GM04503 (cell line): ENCODE measurements at regions not wholly inside any gene's neighbourhood (a gene's known extent, or its start where the extent isn't known, plus 50 kb on each side); places are given as distances from the start of the nearest gene placed in this dataset.

Experiments used
- DNase-seq: peaks from one replicate; pipeline ENCODE4 v3.0.0-alpha.2; 2012; ENCODE audit warnings: low read depth

DNA sequence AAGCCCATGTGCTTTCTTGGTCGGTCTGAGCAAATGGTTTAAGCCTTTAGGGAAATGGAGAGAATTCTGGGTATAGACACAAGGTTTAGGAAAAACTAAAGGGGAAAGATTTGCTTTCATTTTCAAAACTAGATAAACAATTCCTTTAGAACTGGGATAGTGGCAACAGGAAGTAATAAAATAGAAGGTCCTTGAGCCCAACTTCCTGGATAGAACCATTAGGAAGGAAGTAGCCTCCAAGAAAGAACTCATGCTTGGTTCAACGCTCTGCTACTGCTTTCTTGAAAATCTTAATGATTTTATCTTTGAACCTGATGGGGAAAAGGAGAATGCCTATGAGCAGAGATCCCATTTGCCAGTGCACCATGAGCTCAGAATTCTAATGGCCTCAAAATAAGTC, 147.0 kb upstream of the THRB start:
- no peak for DNase-seq

DNA sequence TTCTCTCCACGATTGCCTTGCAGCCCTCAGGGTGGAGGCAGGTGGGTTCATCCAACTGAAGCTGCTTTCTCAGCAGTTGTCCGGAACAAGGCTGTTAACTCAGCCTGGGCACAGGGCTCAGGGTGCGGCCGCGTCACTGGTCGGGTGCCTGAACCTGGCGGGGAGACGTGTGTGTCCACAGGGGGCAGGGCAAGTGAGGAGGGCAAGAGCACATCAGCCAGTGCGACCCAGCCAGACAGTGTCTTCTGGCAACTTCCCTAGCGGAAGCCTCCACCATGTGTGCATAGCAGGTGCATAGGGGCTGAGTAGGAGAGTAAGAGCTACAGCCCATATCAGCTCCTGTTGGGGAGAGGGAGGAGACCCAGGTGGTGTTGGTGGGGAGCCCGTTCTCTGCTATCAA, 150.4 kb upstream of the THRB start:
- no peak for DNase-seq

DNA sequence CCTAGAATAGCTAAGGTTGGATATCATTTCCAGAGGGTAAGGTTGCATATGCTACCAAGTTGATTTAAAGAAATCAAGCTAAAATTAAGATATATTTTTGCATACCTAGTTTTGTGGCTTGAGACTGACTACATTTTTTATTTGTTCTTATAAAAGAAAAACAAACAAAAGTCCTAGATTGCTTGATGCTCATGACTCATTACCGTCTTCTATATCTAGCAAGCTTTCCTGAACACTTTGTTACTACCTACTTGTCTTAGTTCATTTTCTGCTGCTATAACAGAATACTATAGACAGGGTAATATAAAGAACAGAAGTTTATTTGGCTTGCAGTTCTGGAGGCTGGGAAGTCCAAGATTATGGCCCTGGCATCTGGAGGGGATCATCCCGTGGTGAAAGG, 152.1 kb upstream of the THRB start:
- no peak for DNase-seq

DNA sequence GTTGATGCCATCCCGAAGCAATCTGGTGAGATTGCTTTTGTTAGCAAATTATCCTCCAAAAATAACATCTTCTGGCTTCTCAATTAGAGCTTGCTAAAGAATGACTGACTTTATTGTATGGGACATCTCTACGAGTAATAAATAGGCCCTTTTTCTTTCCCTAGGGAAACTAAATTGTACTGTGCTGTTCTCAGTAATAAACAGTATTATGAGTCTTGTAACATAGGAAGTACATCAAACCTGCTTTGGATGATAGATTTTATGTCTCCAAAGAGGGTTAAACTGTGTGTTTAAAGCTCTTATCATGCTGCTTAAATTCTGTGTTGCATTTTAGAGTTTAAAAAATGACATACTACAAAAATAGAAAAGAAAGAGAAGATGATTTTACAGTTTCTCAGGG, 153.4 kb upstream of the THRB start:
- DNase-seq, result no peak

DNA sequence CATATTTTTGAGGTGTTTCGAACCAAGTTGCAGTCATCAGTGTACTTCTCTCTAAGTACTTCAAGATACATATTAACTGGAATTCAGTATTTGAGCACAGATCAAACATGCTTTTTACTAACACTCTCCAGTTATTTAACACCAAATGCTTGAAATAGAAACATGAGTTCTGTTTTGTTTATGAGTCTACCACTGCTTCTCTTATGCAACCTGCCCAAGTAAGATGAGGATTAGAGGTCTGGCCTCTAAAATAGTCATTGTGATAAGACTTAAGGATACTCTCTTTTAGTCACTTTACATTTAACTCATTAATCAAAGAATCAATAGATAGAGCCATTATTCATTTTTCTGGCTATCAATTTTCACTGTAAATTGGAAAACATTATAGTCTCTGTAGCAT, 156.2 kb upstream of the THRB start:
- no peak for DNase-seq

DNA sequence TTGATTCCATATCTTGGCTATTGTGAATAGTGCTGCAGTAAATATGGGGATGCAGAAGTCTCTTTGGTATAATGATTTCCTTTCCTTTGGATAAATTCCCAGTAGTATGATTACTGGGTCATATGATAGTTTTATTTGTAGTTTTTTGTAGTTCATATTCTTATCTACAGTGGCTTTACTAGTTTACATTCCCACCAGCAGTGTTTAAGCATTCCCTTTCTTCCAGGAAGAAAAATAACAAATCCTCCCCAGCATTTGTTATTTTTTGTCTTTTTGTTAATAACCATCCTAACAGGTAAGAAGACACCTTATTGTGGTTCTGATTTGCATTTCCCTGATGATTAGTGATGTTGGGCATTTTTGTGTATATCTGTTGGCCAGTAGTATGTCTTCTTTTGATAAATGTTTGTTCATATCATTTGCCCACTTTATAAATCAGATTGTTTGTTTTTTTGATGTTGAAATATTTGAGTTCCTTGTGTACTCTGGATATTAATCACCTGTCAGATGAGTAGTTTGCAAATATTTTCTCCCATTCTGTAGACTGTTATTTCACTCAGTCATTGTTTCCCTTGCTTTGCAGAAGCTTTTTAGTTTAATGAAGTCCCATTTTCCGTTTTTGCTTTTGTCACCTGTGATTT, 163.3 kb upstream of the THRB start:
- no peak for DNase-seq

DNA sequence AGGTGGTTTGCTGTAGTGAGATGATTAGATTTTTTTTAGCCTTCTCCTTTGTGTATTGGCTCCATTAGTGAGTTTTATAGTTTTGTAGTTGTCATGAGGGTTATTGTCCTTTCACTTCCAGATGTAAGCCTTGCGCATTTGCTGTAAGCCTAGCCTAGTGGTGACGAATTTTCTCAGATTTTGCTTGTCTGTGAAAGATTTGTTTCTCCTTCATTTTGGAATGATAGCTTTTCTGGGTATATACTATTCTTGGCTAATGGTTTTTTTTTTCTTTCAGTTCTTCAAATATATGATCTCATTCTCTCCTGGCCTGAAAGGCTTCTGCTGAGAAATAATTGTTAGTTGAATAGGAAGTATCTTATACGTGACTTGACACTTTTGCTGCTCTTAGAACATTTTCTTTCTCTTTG, 166.5 kb upstream of the THRB start:
- DNase-seq, result no peak

DNA sequence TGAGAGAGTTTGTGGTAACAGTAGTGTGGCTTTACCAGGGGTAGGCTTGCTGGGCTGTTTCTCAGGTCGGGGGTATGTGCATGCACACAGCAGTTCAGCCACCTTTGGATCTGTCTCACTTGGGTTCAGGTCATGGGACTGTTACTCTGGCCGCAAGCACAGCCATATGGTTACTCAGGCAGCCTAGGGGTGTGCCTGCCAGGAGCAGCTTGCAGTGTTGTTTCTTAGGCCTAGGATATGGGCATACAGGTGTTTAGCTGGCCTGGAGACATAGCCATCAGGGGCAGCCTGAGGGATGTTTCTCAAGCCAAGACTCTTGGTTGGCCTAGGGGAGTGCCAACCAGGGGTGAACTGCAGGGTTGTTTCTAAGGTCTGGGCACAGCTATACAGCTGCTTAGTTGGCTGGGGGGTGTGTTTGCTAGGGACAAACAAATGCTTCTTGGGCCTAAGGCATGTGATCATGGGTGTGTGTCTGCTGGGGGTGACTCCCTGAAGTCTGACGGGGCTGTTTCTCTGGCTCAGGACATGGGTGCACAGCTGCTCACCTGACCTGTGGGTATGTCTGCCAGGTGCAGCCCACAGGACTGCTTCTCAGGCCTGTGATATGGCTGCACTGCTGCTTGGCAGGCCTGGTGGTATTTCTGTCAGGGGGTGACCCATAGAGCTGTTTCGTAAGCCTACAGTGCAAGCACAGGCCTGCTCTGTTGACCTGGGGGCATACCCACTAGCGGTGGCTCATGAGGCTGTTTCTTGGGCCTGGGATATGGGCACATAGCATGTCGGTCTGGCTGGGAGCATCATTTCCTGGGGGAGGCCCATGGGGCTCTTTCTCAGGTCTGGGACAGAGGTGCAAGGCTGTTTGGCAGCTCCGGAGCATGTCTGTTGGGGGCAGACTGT, 168.0 kb upstream of the THRB start:
- DNase-seq, result no peak

DNA sequence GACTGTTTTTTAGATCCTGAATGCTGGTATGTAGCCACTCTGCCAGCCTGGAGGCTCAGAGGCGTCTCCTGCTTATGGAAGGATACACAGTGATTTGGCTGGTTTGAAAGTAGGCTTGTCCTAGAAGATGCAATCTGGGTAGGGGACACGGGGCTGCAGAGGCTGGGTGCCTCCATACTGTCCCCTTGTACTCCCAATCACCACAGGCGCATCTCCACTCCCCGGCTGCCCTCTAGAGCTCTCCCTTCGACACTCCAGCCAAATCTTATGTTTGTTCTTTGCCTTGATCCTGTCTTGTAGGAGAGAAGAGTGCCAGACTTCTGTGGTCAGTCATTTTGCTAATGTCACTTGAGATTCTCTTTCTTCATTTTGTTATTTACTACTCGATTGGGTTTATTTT, 168.8 kb upstream of the THRB start:
- no peak for DNase-seq

DNA sequence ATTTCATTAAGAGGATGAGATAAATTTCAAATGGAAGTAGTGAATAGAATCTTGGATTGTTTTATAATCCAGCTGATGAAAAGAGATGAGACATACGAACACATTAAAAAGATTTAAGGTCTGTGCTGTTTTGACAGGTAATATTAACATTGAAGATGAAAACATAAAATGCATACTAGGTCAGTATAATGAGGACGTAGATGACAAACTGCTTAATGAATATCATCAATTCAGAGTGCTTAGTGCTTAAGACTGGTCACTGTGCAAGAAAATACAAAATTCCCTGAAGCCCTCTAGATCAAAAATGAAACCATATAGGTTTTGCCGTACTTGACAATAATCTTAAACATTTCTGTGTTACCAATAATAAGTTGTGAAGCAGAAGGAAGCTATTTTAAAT, 173.4 kb upstream of the THRB start:
- DNase-seq, result no peak

DNA sequence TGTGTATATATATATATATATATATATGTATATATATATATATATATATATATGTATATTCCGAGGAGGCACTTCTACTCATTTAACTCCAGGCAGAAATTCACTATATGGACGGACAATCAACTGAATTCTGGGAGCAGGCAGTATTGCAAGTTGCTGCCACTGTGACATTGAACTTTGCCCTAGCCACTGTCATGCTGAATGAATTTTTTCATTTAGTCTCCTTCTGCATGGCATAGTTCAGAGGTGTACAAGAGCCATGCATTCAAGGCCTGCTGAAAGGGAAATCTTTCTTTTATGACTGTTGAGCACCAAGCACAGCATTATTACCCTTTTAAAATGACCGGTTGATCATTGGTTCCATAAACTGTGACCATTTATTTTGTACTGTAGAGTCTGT, 176.2 kb upstream of the THRB start:
- DNase-seq, result no peak

DNA sequence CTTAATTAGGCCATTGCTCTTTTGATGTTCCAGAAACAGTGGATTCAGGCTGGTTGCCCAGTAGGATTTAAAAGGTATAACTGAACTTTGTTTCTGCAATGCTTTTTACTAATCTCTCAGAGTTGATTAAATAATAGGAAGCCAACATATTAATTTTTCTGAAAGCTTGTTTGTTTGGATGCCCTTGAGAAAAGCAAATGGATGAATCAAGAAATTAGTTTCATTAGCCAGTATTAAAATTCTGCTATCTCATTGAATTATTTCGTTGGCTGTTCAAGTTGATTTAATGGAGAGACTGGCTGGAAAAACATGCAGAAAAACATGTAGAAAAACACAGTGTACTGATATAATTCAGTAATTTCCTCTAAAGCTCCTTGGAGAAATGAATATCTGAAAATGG, 178.9 kb upstream of the THRB start:
- no peak for DNase-seq

DNA sequence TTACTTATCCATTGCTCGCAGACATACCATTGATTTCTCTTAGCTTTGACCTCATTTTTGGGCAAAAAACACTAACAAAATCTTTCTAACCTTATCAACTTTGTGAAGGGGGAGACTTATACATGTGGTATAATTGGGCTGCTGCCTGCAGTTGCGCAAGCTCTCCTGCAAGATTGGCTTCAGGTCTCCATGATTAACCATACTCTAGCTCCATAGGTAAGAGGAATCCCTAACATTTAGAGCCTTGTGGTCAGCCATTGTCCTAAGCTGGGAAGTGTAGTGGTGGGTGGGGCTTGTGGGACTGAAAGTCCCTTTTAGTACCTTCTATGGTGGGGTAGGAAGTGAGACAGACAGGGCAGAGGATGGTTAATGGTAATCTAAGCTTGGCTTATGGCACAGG, 179.6 kb upstream of the THRB start:
- DNase-seq, result no peak

DNA sequence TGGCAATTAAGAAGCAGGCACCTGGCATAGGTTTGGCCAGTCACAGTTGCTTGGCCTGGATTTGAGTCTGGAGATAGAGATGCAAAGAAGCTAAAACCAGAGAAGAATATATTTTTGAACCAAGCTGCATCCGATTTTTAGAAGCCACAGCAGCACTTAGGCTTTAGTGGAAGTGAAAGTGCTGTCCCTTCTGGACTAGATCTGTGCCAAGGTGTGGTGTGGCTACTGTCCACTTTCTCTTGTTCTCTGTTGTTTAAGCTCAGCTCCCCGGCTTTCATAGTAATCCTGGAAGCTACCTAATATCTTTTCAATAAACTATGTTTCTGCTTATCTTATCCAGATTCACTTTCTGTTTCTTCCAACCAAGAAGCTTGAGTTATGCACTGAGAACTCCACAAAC, 183.4 kb upstream of the THRB start:
- DNase-seq, result no peak

DNA sequence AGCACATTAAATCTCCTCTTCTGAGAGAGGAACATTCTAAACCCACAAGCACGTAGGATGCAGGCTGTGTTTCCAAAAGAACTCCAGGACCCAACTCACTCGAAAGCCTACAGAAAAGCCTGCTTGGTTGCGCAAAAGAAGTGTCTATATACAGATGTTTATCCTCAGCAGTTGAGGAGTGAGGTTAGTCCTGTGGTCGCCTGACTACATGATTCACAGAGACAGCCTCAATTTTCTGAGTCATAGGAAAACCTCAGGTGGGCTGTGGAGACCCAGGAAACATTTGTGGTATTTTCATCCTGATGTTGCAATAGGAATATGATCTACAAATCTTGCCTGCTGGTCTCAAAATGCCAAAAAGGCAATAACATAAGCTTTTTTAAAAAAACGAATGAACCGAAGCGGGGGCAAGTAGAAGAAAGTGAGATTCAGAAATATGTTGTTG, 183.8 kb upstream of the THRB start:
- peak; percentile 50 for DNase-seq

DNA sequence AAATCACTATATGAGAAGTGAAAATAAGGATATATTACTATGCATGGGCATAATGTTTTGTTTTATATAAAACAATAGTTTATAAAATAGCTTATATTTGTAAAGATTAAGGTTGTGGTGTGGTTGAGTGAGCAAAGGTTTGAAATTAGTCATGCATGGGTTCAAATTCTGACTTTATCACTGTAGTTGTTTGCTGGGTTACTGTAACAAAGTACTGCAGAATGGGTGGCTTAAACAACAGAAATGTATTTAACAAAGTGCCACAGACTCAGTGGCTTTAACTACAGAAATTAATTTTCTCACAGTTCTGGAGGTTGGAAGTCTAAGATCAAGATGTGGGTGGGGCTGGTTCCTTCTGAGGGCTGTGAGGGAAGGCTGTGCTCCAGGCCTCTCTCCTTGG, 184.8 kb upstream of the THRB start:
- no peak for DNase-seq

DNA sequence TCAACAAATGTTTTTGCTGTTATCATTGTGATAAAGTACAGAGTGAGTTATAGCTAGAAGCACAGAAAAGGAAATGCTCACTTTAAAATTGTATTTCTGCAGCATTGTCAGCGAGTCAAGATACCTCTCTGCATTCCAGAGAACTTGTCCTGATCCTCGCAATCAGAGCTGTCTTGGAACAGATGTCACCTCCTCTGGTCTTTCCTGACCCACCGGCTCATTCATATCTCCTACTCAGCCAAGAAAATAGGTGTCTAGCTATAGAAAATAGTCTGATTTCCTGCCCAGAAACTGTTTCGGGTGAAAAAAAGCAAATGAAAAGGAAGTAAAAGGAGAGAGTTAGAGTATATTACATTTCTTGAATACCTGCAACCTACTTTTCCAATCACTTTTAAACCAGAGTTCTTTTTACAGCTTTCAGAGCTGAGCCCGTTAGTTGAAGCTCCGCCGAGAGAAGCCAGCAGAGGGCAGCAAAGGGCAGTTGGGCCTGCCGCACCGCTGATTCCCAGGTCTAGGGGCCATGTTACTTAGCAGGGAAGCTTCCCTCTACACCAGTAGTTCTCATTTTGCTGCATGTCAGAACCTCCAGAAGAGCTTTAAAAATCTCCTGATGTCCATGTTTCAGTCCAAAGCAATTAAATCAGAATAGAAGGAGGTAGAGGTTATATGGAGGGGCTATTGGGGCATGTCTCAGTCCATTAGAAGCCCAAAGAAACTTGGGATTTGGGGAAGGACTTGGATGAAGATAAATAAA, 185.7 kb upstream of the THRB start:
- DNase-seq, result no peak

DNA sequence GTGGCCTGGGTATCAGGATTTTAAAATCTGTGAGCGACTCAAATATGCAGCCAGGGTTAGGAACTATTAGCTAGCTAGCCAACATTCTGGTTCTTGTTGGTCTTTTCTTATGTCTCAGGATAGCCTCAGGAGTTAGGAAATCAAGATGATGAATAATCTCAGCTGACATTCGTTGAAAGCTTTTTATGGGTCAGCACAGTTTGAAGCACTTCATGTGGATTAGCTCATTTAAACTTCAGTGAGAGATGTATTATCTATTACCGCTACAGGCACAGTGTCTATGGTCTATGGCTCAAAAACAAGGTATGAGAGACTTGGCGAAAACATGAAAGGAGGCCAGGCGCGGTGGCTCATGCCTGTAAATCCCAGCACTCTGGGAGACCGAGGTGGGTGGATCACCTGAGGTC, 187.5 kb upstream of the THRB start:
- DNase-seq, result peak; percentile 91

DNA sequence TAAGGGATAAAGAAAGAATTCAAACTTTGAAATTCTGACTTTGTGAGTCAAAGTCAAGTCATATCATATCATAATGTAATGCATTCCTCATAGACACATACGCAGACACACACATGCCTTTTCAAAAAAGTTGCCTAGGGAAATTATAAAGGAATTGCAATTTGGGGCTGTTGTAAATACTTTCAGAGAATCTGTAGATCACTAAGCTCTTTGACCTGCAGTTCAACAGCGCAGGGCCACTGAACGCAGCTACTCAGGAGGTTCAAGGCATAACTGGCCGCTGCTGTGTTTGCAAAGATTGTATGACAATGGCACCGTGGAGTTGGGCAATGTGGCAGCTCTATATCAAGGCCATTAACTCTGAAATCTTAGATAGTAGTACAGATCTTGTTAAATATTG, 188.4 kb upstream of the THRB start:
- no peak for DNase-seq

DNA sequence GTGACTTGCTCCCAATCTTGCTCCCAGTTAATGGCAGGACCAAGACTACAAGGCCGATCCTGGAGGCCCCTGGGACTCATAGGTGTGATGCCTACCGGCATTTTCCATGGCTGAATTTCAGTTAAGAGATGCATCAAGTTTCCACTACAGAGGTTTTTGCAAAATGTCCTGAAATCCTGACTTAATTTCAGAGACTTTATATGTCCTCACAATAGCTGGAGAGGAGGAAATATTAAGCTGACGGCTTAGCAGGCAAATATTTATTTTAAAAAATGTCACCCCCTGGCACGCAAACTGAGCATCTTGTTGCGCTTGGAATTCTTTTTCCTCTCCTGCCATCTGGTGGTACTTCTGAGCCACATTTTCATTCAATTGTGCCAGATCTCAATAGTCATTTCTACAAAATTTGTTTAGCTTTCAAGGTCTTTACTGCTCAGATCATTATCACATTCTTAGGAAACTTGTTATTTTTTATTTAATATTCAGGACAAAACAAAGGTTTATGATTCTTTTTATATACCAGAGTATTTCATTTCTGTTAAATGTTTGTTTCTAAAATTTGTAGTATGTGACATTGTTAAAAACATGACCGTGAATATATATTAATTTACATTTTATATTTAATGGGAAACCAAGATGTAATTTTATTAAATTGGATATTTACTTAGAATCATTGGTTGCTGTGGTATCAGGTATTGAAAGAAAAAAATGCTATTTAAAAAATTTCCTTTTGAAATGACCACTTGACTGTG, 189.2 kb upstream of the THRB start:
- DNase-seq, result no peak

DNA sequence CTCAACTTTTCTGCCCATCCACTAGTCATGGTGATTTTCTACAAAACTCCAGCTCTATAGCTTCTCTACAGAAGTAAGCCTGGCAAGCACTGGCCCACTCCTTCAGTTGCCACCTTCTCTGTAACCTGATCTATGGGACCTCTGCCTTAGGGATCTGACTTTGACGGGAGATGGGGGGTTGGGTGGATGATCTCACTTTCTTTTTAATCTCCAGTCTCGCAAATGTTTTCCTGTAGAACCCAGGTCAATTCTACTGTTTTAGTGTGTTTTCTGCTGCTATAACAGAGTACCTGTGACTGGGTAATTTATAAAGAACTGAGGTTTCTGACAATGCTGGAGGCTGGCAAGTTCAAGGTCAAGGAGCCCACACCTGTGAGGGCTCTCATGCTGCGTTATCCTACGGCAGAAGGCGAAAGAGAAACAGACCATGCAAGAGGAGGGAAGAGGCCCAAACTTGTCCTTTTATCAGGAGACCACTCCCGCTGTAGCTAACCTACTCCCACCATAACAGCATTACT, 189.9 kb upstream of the THRB start:
- no peak for DNase-seq

DNA sequence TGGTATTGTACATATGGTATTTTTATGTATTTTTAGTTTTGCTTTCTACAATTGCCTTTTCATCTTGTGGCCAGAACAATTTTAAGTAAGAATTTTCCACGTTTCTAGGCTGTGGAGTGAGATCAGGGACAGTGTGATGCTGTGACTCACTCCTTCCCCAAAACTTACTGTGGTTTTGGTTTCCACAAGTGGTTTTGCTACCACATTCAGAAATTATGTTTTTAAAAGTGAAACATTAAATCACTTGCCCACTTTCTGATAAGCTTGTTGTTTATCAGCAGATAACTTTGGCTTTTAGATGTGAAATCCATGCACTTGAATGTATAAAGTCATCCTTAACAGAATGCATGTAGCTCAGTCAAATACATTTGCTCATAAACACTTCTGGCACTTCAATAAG, 192.2 kb upstream of the THRB start:
- peak; percentile 42 for DNase-seq
